GM21528 (cell line): ENCODE measurements at regions not wholly inside any gene's neighbourhood (a gene's known extent, or its start where the extent isn't known, plus 50 kb on each side); places are given as distances from the start of the nearest gene placed in this dataset.
"Not testable (repeated sequence)": the region's sequence is repeated elsewhere in the genome, so short reads cannot be mapped to it uniquely, and the experiment has no call there.

Source experiments
- ATAC-seq: cut with Tn5 transposase; IDR thresholded peaks from one replicate; pipeline ENCODE4 v1.9.1; 2021; ENCODE audit warnings: mild to moderate bottlenecking, moderate library complexity; ENCODE audit not compliant: unreplicated experiment, low FRiP score

DNA sequence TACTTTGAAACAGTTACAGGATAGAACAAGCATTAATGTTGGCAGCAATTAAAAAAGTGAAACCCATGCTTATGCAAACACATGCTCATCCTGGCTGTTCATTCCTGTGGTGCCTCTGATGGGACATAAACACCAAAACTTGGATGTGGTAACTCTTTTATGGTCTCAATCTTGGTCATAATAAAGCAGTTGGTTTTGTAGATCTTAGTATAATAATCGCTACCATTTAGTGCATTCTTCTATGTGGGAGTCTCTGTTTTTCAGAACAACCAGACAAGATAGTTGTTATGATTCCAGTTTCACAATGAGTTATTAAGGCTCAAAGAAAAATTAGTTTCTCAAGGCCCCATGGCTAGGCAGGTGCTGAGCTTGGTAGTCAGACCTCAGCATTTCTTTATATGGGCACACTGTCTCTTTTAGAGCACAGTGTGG lies 184.0 kb downstream of the UTRN start:
- no peak for ATAC-seq

DNA sequence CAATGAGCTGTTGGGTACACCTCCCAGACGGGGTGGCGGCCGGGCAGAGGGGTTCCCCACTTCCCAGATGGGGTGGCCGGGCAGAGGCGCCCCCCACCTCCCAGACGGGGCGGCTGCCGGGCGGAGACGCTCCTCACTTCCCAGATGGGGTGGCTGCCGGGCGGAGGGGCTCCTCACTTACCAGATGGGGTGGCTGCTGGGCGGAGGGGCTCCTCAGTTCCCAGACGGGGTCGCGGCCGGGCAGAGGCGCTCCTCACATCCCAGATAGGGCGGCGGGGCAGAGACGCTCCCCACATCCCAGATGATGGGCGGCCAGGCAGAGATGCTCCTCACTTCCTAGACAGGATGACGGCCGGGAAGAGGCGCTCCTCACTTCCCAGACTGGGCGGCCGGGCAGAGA lies 185.1 kb downstream of the UTRN start:
- ATAC-seq = not testable (repeated sequence)

DNA sequence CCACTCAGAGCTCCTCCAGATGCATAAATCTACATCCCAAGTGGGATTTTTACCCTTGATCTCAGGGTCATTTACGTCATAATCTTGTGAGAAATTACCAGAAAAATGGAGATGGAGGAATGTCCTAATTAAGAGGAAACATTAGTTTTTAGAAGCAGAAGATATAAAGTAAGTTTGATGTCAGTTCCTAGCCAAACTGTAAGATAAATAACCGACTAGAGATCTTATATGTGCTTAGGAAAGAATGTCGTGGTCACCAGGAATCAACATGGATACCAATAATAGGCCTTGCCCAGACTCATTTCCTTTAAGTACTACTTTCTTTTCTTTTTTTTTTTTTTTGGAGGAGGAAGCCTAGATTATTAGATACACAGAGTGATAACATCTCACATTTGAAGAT lies 186.9 kb downstream of the UTRN start:
- ATAC-seq = no peak

DNA sequence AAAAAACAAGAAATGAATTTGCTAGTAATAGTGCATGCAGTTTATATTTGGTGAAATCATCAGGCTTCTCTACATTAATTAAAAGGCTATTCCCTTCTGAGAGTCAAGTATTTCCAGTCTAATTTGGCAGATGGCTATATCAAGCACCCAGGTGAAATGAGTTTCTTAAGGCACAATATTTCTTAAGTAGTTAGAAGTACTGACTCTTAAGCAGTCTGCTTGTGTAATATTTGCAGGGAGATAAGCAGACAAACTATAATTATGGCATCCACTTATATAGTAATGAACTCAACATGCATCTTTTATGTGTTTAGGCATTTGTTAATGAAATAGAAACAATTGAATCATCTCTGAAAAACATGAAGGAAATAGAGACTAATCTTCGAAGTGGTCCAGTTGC lies 189.2 kb downstream of the UTRN start:
- no peak for ATAC-seq

DNA sequence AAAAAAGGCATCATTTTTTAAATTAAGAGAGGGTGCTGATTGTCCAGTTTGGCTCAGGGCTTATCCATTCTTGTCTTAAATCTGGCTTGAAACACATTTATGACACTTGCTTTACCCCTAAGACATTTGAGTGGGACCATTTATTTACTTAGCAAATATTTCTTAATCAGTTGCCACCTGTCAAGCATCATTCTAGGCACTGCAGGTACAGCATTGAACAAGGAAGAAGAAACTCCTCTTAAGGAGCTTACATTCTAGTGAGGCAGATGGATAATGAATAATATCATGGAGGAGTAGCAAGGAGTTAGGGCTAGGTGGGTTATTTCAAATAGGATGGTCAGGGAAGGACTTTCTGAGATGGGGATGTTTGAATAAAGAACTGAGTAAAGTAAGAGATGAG lies 189.8 kb downstream of the UTRN start:
- ATAC-seq = no peak

DNA sequence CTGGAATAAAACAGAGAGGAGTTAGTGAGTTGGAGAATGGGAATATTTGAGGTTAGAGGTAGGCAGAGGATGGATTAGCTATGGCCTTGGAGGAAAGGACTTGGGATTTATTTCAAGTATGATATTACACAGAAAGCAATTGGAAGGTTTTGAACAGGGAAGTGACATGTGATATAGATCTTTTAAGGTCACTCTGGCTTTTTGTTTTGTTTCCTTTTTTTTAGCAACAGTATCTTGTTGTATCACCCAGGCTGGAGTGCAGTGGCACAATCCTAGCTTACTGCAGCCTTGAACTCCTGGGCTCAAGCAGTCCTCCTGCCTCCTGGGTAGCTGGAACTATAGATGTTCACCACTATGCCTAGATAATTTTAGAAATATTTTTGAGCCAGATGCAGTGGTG lies 190.3 kb downstream of the UTRN start:
- no peak for ATAC-seq

DNA sequence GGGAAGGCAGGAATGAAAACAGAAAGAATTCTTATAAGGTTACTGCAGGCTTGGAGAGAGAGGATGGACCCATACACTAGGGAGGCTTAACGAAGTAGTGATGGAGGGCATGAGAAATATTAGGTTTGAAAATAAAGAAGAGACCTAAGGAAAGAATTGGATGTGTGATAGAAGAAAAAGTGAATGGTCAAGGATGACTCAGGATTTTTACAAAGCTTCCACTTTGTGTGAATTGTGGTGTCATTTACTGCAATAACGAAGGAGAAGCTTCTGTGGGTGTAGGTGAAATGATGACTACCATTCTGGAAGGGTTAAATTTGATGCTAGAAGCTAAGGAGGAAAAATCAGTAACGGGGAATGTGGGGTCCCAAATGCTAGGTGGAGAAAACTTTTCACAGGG lies 191.2 kb downstream of the UTRN start:
- ATAC-seq = no peak

DNA sequence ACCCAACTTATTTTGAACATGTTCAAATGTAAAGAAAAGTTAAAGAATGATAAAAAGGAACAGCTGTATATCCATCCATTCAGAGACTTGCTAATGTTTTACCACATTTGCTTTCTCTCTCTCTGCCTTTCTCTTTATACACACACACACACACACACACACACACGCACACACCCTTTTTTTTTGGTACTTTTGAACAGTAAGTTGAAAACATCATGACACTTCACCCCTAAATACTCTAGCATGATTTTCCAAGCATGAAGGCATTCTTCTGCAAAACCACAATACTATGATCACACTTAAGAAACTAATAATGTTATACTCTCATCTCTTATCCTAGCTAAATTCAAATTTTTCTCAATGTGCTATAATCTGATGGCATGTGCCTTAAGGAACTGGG lies 192.3 kb downstream of the UTRN start:
- ATAC-seq = no peak

DNA sequence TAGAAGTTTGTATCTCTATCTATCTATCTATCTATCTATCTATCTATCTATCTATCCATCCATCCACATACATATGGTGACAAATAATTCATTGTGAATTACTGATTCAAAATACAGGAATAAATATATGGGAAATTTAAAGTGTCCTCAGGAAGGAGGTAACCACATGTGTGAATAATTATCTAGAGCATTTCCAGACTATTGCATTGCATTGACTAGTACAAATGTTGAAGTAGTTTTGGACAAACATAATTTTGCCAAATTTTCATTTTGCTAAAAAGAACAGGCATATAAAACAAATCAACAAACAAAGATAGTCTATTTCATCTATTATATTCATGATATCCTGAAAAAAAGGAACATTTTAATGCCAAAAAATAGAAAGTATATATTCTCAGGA lies 192.7 kb downstream of the UTRN start:
- no peak for ATAC-seq

DNA sequence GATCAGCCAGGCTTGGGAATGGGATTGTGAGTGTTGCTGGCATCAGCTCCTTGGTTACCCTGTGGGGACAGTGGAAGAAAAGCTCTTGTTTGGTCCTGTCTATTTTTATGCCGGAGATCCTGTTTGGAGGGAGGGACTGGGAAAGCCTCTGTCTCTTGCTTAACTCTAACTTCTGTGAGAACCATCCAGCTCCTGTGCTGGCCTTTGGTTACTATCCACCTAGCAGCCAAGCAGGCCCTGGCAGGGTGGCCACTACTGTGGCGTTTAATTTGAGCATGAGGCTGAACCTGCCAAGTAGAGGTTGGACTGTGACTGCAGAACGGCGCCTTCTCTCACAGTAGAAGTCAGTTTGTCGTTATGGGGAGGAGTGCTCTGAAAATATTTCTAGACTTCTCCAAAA lies 193.3 kb downstream of the UTRN start:
- no peak for ATAC-seq

DNA sequence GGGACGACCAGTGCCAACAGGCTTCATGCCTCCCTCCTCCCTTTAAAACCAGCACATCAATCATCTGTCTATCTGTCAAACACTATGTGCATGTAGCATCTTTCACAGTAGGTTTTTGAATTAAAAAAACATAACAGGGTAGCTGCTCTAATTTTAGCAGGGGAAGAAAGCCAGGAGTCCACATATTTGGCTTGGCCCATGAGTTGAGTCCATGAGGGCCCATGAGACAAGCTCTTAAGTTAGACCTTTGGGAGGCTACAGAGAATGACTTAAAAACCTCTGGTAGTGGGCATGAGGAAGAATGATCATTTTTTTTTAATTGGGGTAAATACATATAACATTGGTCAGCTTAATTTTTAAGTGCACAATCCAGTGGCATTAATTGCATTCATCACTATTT lies 194.9 kb downstream of the UTRN start:
- no peak for ATAC-seq

DNA sequence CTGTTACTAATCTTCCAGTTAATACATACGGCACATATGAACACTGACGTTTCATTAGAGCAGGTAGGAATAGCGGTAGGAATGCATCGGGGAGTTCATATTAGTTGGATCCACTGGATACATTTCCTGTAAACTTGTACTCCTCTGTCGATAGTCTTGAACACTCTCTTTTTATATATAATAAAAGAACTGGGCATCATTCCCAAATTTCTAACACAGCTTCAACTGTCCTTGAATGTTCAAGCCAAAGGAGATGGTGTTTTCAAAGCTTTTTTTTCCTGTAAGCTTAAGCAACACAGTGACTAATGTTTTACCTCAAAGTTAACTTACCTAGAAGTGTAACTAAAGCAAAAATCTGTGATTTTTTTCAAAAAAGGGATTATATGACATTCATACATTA lies 195.3 kb downstream of the UTRN start:
- no peak for ATAC-seq

DNA sequence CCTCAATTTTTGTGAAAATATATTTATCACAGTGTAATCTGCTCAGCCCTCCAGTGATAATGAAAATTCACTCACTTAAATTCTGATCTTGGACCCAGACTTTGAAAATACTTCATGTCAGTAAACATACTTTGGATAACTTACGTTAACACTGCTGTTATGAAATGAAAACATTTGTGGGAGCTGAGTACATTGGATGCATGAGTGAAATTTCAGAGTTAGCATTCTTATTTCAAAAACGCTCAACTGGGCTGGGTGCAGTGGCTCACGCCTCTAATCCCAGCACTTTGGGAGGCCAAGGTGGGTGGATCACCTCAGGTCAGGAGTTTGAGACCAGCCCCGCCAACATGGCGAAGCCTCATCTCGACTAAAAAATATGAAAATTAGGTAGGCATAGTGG lies 196.4 kb downstream of the UTRN start:
- no peak for ATAC-seq

DNA sequence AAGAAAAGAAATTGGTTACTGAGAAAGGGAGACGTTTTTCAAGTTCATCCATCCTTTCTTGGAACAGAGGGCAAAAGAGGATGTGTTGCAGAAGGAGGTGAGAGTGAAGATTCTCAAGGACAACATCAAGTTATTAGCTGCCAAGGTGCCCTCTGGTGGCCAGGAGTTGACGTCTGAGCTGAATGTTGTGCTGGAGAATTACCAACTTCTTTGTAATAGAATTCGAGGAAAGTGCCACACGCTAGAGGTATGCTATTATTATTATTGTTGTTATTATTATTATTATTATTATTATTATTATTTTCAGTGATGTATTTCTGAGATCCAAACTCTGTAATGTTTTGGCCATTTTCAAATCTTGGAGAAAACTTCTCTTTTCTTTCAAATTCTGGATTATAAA lies 197.0 kb downstream of the UTRN start:
- peak; percentile 82 for ATAC-seq

DNA sequence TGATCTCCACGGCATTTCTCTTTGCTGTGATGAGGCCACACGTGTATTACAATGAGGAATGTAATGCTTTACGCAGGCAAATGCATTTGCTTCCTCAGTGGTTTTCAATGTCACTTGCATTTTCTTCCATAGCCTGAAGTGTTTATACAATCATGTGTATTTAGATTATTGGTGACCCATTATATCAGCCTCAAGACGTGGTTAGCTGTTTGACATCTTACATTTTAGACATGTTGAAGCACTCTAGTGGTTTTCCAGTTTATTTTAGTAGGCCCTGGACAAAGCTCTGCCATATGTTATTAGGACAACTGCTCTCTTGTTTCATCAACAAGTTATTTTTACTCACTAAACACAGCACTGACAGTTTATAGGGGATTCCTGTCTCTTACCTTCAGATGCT lies 200.4 kb downstream of the UTRN start:
- ATAC-seq = no peak

DNA sequence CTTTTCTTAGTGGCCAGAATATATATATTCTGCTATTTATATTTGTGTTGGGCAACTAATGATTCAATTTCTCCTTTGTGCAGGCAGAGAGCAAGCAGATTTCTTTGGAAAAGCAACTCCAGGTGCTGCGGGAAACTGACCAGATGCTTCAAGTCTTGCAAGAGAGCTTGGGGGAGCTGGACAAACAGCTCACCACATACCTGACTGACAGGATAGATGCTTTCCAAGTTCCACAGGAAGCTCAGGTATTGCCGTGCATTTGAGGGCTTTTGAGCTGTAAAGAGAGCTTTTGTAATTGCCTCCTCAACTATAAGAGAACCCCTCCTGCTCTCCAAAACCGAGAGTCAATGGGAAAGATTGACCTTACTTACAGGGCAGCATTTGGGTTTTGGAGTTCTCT lies 203.5 kb downstream of the UTRN start:
- ATAC-seq = no peak

DNA sequence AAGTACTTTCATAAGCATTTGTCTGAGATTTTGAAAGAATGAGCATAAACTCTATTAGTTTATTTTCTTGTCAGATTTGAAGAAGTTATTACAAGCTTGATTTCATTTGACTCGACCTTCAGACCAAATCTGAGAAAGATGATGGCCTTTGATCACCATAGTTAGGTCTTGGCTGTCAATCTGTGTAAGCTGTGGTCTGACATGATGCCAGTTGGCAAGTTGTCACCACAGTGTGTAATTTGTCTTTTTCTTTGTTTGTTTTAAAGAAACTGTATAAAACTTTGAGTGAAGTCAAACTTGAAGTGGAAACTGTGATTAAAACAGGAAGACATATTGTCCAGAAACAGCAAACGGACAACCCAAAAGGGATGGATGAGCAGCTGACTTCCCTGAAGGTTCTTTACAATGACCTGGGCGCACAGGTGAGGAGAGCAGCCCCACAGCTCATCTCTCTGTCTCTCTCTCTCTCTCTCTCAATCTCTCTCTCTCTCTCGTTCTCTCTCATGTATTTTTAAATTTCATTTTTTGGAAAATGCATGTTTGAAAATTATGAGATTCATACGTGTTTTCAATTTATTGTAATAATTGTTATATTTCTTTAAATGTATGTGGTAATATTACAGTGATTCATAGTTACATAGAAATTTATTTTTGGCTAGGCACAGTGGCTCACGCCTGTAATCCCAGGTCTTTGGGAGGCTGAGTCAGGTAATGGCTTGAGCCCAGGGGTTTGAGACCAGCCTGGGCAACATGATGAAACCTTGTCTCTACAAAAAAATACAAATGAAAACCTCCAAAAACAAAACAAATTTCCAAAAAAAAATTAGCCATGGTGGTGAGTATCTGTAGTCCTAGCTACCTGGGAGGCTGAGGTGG lies 208.1 kb downstream of the UTRN start:
- ATAC-seq = no peak

DNA sequence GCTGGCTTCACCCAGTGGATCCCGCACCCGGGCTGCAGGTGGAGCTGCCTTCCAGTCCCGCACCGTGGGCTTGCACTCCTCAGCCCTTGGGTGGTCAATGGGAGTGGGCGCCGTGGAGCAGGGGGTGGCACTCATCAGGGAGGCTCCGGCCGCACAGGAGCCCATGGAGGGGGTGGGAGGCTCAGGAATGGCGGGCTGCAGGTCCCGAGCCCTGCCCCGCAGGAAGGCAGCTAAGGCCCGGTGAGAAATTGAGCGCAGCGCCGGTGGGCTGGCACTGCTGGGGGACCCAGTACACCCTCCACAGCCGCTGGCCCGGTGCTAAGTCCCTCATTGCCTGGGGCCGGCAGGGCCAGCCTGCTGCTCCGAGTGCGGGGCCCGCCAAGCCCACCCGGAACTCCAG lies 209.9 kb downstream of the UTRN start:
- not testable (repeated sequence) for ATAC-seq

DNA sequence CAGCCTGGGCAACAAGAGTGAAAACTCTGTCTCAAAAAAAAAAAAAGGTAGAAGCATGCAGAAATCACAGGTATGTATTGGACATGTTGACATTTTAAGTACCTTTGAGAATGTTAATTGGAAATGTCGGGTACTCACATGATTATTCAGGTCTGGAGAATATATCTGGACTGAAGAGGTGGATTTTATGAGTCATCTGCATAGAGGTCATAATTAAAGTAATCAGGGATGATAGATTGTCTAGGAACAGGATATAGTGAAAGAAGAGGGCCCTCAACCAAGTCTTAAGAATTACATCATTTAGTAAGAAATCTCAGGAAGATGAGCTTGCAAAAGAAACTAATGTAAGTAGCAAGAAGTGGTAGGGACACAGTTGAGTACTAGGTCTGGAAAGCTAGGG lies 212.5 kb downstream of the UTRN start:
- ATAC-seq = no peak

DNA sequence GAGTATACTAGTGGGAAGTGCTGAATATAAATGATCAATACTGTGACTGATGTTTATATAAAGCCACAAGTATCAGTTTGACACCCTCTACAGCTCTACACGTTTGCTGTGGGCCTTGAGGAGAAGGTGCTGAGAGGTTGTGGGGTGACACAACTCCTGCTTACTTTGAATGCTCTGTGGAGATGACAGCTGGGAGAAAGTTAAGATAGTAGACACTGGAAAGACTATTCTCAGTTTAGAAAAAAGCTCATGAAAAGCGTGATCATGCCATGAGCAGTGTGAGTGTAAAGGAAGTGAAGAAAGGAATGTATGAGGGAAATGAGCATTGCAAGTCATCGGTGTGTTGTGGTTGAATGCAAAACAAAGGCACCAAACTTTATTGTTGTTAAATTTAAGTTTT lies 215.8 kb downstream of the UTRN start:
- ATAC-seq = no peak

DNA sequence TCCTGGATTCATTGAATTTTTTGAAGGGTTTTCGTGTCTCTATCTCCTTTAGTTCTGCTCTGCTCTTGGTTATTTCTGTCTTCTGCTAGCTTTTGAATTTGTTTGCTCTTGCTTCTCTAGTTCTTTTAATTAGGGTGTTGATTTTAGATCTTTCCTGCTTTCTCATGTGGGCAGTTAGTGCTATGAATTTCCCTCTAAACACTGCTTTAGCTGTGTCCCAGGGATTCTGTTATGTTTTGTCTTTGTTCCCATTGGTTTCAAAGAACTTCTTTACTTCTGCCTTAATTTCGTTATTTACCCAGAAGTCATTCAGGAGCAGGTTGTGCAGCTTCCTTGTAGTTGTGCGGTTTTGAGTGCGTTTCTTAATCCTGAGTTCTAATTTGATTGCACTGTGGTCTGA lies 220.1 kb downstream of the UTRN start:
- not testable (repeated sequence) for ATAC-seq

DNA sequence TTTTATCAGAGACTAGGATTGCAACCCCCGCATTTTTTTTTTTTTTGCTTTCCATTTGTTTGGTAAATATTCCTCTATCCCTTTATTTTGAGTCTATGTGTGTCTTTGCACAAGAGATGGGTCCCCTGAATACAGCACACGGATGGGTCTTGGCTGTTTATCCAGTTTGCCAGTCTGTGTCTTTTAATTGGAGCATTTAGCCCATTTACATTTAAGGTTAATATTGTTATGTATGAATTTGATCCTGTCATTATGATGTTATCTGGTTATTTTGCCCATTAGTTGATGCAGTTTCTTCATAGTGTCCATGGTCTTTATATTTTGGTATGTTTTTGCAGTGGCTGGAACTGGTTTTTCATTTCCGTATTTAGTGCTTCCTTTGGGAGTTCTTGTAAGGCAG lies 220.9 kb downstream of the UTRN start:
- not testable (repeated sequence) for ATAC-seq
